SU-DHL-6 (cell line): ENCODE measurements at regions not wholly inside any gene's neighbourhood (a gene's known extent, or its start where the extent isn't known, plus 50 kb on each side); places are given as distances from the start of the nearest gene placed in this dataset.

ENCODE experiments used
- CTCF ChIP-seq: fragments of 200-600 bp; sonication (generic); IDR thresholded peaks from one replicate; pipeline ENCODE4 v1.5.1; 2017; ENCODE audit warnings: antibody characterized with exemption, mild to moderate bottlenecking, low read length, moderate library complexity; ENCODE audit not compliant: insufficient read depth, poor library complexity, severe bottlenecking
- EZH2phosphoT487 ChIP-seq: fragments of 200-600 bp; sonication (generic), shearing (Covaris generic); conservative IDR thresholded peaks from 2 replicates; pipeline ENCODE4 v1.6.1; 2018; ENCODE audit warnings: mild to moderate bottlenecking, antibody characterized with exemption, low read length, moderate library complexity, mixed read lengths

- no peak for TF ChIP-seq CTCF
- TF ChIP-seq EZH2phosphoT487, result no peak
These were observed 400.8 kb upstream of the CNTN3 start for GRCh38 chr3:75015280-75015679.
